ENCODE measurements at regions not wholly inside any gene's neighbourhood (a gene's known extent, or its start where the extent isn't known, plus 50 kb on each side); places are given as distances from the start of the nearest gene placed in this dataset.
A peak's percentile ranks its signal among the peaks of the same experiment; 100 is the strongest.

DNA sequence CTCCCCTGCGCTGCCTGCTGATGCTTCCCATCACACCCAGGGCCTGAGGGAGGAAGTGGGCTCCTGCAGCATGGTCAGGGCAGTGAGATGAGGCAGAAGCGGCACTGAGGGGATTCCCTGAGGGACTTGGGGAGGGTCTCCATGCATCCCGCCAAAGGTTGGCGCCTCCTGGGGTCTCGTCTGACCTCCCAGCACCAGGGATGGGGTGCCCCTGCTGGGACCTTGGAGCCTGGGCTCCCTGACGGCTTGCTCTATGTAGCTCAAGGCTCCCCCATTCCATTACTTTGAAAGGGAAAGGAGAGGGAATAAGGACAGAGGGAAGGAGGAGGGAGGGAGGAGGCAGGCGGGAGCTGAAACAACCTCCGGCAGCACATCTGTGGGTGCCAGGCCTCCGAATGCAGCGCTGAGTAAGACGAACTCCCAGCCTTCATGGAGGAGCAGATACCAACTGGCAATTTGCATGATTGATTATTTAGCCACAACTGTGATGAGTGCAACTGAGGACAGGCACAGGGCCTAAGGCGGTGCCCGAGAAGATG lies 259.3 kb downstream of the ERMARD start:
- Mint-ChIP-seq H3K4me3 (no peak overlapping the region), H3K27me3 (peaks cover 24% of the 10 kb centered on the region), H3K4me1 (ENCODE audit: unreplicated experiment) (peaks cover 17% of the 10 kb centered on the region), H3K36me3 (no peaks in the 10 kb centered on the region), H3K27ac (no peak overlapping the region), H3K9me3 (no peaks in the 10 kb centered on the region)
- TF ChIP-seq, protein P1, sequence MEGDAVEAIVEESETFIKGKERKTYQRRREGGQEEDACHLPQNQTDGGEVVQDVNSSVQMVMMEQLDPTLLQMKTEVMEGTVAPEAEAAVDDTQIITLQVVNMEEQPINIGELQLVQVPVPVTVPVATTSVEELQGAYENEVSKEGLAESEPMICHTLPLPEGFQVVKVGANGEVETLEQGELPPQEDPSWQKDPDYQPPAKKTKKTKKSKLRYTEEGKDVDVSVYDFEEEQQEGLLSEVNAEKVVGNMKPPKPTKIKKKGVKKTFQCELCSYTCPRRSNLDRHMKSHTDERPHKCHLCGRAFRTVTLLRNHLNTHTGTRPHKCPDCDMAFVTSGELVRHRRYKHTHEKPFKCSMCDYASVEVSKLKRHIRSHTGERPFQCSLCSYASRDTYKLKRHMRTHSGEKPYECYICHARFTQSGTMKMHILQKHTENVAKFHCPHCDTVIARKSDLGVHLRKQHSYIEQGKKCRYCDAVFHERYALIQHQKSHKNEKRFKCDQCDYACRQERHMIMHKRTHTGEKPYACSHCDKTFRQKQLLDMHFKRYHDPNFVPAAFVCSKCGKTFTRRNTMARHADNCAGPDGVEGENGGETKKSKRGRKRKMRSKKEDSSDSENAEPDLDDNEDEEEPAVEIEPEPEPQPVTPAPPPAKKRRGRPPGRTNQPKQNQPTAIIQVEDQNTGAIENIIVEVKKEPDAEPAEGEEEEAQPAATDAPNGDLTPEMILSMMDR (conservative IDR thresholded peaks at IDR 0.05) = no peak
- no peak for DNase-seq (ENCODE audit: extremely low spot score, unreplicated experiment)

DNA sequence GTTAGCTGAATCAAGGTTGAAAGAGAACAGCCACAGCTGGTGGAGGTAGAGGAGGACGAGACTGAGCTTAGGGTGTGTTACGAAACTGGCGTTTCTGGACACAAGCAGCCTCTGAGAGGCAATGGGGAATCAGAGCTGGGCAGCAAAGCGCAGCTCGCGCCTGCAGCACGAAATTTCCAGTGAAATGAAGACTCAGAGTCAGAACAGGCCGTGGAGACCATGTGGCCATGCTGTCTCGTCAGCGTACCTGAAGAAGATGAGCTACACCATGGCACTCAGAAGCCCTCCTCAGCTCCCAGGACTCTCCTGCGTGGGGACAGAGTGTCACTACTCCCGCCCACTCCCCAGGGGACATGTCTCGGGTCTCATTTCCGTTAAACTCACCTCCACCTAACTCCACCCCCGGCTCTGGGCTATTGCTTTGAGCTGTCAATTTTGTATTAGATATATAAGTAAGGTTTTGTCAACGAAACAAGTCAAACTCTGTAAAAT lies 256.9 kb downstream of the ERMARD start:
- Mint-ChIP-seq H3K27ac (no peak overlapping the region), H3K4me3 (no peak overlapping the region), H3K4me1 (ENCODE audit: unreplicated experiment) (peaks cover 17% of the 10 kb centered on the region)

DNA sequence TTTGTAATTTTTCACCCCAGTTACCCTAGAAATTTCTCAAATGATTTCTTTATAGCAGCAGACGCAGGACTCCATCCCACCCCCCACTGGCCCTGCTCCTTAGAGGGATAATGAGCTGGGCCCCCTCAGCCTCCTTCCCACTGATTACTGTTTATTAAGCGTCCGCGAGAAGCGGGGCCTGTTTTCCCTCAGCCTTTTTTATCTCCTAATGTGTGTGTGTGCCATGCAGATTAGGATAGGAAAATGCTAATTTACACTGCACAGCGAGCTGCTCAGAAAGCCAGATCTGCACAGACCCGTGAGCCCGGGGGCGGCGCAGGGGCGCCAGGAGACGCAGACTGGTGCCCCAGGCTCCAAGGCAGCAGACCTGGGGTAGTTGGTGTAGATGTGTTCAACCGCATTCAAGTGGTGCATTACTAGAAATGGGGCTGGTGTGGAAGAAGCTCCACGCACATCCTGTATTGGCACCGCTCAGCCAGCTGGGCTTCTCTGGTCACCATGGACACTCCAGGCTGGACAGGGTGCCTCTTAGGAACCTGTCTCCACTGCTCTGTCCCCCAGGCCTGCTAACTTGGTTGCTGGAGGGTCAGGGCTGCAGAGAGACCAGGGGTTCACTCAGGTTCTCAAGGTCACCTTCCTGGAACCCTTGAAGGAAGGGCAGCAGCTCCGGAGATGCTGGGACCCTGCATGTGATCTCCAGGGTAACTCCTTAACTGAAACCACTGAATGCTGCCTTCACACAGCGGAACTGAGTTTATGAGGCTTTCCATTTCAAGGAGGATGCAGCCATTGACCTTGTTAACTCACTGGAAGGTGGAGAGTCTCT lies 256.3 kb downstream of the ERMARD start:
- Mint-ChIP-seq H3K9me3 (peaks cover 6% of the 10 kb centered on the region), H3K4me1 (ENCODE audit: unreplicated experiment) (peaks cover 17% of the 10 kb centered on the region), H3K27me3 (peaks cover 10% of the 10 kb centered on the region), H3K27ac (no peak overlapping the region), H3K4me3 (no peak overlapping the region), H3K36me3 (no peaks in the 10 kb centered on the region)
- TF ChIP-seq, protein P1 (conservative IDR thresholded peaks at IDR 0.05) = no peak
- DNase-seq (ENCODE audit: extremely low spot score, unreplicated experiment) = peak; percentile 67

More for the DNA sequence above, 256.9 kb downstream of the ERMARD start:
- Mint-ChIP-seq H3K9me3 (peaks cover 6% of the 10 kb centered on the region), H3K27me3 (peaks cover 13% of the 10 kb centered on the region), H3K36me3 (no peaks in the 10 kb centered on the region)
- TF ChIP-seq, protein P1 (conservative IDR thresholded peaks at IDR 0.05) = no peak
- DNase-seq (ENCODE audit: extremely low spot score, unreplicated experiment) = no peak

DNA sequence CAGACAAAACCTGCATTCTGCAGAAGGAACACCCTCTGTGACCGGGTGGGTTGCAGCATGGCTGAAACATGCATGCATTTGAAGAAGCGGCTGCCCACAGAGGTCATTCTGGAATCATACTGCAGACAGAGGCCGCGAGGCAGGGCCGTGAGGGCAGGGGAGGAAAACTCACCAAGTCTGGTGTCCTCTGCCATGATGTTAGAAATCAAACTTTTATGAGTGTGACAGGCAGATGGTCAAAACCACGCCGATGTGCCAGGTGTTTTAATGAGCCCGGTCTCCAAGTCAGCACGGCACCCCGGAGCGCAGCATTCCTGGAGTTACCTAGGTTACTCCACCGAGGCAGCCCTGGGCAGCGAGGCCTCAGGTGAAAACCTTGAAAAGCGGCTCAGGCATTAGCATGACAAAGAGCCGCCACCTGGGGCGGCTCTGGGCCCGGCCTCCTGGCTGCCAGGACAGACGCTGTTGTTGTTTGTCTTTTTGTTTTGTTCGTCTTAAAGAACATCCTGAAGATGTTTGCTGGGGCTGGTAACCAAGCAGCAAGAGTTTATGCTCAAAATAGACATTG lies 255.6 kb downstream of the ERMARD start:
- Mint-ChIP-seq H3K27me3 (peaks cover 6% of the 10 kb centered on the region), H3K4me1 (ENCODE audit: unreplicated experiment) (peaks cover 17% of the 10 kb centered on the region), H3K4me3 (peak overlapping the region; percentile 34), H3K9me3 (peaks cover 11% of the 10 kb centered on the region), H3K27ac (no peak overlapping the region), H3K36me3 (no peaks in the 10 kb centered on the region)
- DNase-seq (ENCODE audit: extremely low spot score, unreplicated experiment) = peak; percentile 68
- TF ChIP-seq, protein P1 (conservative IDR thresholded peaks at IDR 0.05) = no peak

DNA sequence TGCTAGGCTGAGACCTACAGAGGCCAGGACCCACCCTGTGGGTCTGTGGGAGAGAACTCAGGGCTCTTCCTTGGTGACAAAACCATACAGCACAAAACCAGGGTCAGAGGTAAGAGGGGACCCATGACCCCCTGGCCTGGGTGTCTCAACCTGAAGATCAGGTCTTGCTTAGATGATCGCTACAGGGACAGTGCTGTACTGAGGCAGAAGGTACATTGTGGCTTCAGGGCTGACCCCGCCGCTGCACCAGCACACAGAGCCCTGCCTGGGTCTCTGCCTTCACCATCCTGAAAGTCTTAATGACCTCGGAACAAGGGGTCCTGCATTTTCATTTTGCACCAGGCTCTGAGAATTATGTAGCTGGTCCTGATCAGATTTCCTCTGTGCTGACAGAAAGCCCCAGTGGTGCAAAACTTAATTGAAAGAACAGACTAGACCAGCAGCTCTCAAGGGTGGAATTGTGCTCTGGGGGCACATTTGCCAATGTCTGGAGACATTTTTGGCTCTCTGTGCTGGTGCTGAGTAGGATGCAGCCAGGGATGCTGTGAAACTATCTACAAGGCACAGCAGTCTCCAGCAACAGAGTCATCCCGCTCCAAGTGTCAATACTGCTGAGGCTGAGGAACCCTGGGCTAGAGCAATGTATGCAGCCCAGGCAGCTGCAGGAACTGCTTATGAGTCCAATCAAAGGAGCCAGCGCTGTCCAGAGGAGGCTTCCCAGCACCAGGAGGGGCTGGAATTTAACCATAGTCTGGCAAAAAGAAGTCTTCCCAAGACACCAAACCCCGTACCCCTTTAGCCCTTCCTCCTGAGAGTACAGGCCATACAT lies 254.9 kb downstream of the ERMARD start:
- TF ChIP-seq, protein P1 (conservative IDR thresholded peaks at IDR 0.05) = no peak
- Mint-ChIP-seq H3K4me3 (no peak overlapping the region), H3K36me3 (no peaks in the 10 kb centered on the region), H3K27me3 (peaks cover 6% of the 10 kb centered on the region), H3K9me3 (peaks cover 11% of the 10 kb centered on the region), H3K4me1 (ENCODE audit: unreplicated experiment) (peaks cover 12% of the 10 kb centered on the region), H3K27ac (no peak overlapping the region)
- no peak for DNase-seq (ENCODE audit: extremely low spot score, unreplicated experiment)

All from type B pancreatic cell (in vitro differentiated cells).